ENCODE measurements at regions not wholly inside any gene's neighbourhood (a gene's known extent, or its start where the extent isn't known, plus 50 kb on each side); places are given as distances from the start of the nearest gene placed in this dataset.

DNA sequence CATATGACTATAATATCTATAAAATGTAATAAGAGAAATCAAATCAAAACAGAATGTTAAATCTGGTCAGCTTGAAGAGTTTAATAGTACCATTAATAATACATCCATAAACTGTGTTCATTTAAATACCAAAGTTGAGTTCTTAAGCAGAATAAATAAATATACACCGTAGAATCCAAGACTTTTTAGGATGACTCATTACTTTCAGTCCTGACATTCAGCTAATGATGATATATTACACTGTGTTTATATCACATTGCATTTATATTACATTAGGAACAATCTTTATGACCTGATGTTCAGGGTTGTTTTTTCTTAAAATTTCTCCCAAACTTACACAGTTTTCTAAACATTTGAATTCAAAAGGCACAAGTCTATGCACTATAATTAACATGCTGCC, 331.3 kb downstream of the SS18 start:
- TF ChIP-seq, protein P1, sequence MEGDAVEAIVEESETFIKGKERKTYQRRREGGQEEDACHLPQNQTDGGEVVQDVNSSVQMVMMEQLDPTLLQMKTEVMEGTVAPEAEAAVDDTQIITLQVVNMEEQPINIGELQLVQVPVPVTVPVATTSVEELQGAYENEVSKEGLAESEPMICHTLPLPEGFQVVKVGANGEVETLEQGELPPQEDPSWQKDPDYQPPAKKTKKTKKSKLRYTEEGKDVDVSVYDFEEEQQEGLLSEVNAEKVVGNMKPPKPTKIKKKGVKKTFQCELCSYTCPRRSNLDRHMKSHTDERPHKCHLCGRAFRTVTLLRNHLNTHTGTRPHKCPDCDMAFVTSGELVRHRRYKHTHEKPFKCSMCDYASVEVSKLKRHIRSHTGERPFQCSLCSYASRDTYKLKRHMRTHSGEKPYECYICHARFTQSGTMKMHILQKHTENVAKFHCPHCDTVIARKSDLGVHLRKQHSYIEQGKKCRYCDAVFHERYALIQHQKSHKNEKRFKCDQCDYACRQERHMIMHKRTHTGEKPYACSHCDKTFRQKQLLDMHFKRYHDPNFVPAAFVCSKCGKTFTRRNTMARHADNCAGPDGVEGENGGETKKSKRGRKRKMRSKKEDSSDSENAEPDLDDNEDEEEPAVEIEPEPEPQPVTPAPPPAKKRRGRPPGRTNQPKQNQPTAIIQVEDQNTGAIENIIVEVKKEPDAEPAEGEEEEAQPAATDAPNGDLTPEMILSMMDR (conservative IDR thresholded peaks at IDR 0.05): no peak
- no peak for TF ChIP-seq EZH2 (IDR thresholded peaks at IDR 0.05; ENCODE audit: low read depth)

Data from PC-9 (cell line).